22Rv1 (cell line): ENCODE measurements at regions not wholly inside any gene's neighbourhood (a gene's known extent, or its start where the extent isn't known, plus 50 kb on each side); places are given as distances from the start of the nearest gene placed in this dataset.
A peak's percentile ranks its signal among the peaks of the same experiment; 100 is the strongest.
"Not testable (repeated sequence)": the region's sequence is repeated elsewhere in the genome, so short reads cannot be mapped to it uniquely, and the experiment has no call there.

Experiments
- H3K27ac ChIP-seq: fragments of 450-650 bp; 2 replicates; pipeline ENCODE4 v1.5.1; 2017
- ZFX ChIP-seq: fragments of 450-650 bp; IDR thresholded peaks from 2 replicates; pipeline ENCODE4 v1.6.1; 2017; ENCODE audit warnings: antibody characterized with exemption, borderline replicate concordance
- TF ChIP-seq, protein P1 (sequence below): fragments of 450-650 bp; IDR thresholded peaks from 2 replicates; pipeline ENCODE4 v1.5.1; 2017; ENCODE audit warnings: mild to moderate bottlenecking

DNA sequence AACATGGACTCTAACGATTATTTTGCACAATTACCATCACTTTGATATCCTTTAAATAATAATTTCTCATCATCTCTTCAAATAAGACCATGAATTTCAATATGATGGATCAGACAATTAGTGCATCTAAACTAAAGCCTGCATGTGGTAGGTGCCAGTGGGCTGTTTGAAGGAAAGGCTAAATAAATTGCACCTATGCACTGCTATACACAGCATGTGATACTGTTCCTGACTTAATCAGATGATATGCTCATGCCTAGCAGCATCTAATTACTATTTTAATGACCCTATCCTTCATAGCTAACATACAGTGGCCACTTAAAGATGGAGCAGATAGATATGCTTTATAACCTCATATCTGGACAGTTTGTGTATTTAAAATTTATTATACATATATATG lies 731.6 kb upstream of the MANEA start:
- no peak overlapping the region for H3K27ac ChIP-seq
- no peak for TF ChIP-seq ZFX
- TF ChIP-seq, protein P1, sequence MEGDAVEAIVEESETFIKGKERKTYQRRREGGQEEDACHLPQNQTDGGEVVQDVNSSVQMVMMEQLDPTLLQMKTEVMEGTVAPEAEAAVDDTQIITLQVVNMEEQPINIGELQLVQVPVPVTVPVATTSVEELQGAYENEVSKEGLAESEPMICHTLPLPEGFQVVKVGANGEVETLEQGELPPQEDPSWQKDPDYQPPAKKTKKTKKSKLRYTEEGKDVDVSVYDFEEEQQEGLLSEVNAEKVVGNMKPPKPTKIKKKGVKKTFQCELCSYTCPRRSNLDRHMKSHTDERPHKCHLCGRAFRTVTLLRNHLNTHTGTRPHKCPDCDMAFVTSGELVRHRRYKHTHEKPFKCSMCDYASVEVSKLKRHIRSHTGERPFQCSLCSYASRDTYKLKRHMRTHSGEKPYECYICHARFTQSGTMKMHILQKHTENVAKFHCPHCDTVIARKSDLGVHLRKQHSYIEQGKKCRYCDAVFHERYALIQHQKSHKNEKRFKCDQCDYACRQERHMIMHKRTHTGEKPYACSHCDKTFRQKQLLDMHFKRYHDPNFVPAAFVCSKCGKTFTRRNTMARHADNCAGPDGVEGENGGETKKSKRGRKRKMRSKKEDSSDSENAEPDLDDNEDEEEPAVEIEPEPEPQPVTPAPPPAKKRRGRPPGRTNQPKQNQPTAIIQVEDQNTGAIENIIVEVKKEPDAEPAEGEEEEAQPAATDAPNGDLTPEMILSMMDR: no peak

DNA sequence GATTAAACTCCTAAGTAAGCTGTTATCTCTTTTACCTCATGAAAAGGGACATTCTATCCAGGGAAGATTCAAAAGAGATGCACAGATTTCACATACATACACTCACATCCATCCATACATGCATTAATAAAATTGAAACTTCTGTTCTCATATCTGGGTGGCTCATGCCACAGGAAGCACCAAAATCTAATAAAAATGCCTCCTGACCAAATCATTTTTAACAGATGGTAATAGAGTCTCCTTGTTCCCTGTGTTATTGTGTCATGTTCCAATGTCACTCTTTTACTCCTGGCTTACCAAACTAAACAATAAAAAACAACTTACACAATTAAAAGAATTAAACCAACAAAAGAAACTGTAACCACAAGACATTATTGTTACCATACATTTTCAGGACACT lies 742.1 kb upstream of the MANEA start:
- no peak for TF ChIP-seq ZFX
- TF ChIP-seq, protein P1: no peak
- H3K27ac ChIP-seq: no peak overlapping the region

DNA sequence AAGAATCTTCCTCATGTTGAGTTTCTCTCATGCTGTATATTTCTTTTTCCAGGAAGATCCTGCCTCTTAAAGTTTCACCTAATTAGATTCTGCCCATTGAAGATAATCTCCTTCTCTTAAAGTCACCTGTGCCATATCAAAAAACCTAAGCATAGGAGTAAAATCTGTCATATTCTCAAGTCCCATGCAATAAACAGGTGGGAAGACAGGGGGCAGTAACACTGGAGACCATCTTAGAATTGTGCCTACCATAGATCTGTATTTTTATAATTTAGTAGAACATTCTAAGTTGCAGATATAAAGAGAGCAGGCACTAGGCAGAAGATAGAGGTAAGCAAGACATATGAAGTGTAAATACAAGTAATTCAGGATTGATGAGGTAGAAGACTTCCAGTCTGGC lies 763.5 kb upstream of the MANEA start:
- no peak overlapping the region for H3K27ac ChIP-seq
- TF ChIP-seq, protein P1: peak; percentile 36
- no peak for TF ChIP-seq ZFX

DNA sequence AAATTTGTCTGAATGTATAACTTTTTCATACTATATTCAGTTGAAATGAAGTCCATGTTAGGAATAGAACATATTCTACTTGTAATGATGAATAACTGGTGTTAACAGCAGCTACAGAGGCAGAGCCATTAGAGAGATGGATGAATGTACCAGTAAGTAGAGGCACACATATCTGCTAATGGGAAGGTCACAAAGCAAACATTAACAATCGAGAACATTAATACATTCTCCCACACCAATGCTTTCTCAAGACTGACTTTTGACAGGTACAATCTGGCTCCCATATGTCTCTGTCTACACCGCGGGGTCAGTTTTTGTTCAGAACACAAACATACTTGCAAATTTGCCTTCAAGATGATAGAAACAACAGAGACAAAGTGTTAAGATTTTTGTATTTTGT lies 776.0 kb upstream of the MANEA start:
- TF ChIP-seq ZFX: no peak
- TF ChIP-seq, protein P1: no peak
- H3K27ac ChIP-seq: no peak overlapping the region

DNA sequence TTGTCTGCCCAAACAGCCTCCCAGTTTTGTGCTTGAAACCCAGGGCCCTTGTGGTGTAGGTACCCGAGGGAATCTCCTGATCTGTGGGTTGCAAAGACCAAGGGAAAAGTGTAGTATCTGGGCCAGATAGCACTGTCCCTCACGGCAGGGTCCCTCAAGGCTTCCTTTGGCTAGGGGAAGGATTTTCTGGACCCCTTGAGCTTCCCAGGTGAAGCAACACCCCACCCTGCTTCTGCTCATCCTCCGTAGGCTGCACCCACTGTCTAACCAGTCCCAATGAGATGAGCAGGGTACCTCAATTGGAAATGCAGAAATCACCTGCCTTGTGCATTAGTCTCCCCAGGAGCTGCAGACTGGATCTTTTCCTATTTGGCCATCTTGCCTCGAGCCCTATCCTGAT lies 791.8 kb upstream of the MANEA start:
- no peak for TF ChIP-seq ZFX
- TF ChIP-seq, protein P1: no peak
- no peak overlapping the region for H3K27ac ChIP-seq

DNA sequence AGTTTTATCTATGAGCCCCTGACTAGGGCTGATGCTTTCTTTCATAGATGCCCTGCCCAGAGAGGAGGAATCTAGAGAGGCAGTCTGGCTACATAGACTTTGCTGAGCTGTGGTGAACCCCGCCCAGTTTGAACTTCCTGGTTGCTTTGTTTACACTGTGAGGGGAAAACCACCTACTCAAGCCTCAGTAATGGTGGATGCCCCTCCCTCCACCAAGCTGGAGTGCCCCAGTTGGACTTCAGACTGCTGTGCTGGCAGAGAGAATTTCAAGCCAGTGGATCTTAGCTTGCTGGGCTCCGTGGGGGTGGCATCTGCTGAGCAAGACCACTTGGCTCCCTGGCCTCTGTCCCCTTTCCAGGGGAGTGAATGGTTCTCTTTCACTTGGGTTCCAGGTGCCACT lies 792.3 kb upstream of the MANEA start:
- H3K27ac ChIP-seq: not testable (repeated sequence)

DNA sequence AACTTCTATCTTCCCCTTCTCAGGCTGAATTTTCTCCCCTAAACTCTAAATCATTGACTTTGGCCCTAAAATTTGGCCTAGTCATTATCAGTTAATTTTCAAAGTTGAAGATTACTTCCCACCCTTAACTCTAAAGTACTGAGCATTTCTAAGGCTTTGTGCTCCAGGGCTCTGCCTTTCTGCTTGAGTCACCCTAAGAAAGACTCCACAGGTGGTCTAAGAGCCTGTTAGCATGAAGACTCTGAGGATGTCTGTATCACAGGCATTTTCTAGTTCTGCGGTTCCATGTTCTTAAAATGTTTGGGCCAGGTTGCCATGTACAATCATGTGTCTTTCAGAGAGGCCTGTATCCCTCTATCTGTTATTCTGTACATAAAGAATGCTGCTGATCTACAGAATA lies 808.1 kb upstream of the MANEA start:
- H3K27ac ChIP-seq: no peak overlapping the region
- TF ChIP-seq ZFX: no peak
- TF ChIP-seq, protein P1: no peak

DNA sequence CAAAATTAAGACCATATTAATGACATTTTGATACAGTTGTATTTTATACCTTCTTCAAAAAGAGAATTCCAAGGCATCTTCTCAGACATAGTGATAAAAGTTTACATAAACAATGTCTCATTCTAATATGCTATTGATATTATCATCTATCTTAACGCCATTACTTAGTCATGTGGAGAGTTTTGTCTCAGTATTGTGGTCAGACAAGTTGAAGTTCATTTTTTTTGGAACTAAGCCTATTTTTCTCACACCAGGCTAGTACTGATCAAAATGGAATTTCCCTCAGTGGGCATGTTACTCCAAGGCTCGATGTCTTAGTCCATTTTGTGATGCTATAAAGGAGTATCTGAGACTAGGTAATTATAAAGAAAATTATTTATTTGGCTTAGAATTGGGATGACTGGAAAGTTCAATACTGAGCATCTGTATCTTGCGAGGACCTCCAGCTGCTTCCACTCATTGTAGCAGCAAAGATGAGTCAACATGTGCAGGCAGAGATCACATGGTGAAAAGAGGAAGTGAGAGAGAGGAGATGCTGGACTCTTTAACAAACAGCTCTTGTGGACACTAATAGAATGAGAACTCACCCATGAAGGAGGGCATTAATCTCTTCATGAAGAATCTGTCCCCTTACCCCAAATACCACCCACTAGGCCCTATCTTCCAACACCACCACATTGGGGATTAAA lies 825.5 kb upstream of the MANEA start:
- no peak for TF ChIP-seq ZFX
- TF ChIP-seq, protein P1: no peak
- no peak overlapping the region for H3K27ac ChIP-seq
